OCI-LY3 (cell line): ENCODE measurements at regions not wholly inside any gene's neighbourhood (a gene's known extent, or its start where the extent isn't known, plus 50 kb on each side); places are given as distances from the start of the nearest gene placed in this dataset.

Source experiments
- CTCF ChIP-seq: fragments of 200-600, 300-600 bp; sonication (generic); IDR thresholded peaks from 2 replicates; pipeline ENCODE4 v1.5.1; 2014; ENCODE audit warnings: antibody characterized with exemption, low read length, low read depth
- EZH2phosphoT487 ChIP-seq: fragments of 200-600 bp; shearing (Covaris generic); IDR thresholded peaks from 2 replicates; pipeline ENCODE4 v1.6.1; 2018; ENCODE audit warnings: antibody characterized with exemption, mixed run types, low read depth

- no peak for TF ChIP-seq CTCF
- TF ChIP-seq EZH2phosphoT487, result no peak
These were observed 175.8 kb downstream of the TYW3 start for GRCh38 chr1:74908797-74909196.
